ENCODE measurements at regions not wholly inside any gene's neighbourhood (a gene's known extent, or its start where the extent isn't known, plus 50 kb on each side); places are given as distances from the start of the nearest gene placed in this dataset.

DNA sequence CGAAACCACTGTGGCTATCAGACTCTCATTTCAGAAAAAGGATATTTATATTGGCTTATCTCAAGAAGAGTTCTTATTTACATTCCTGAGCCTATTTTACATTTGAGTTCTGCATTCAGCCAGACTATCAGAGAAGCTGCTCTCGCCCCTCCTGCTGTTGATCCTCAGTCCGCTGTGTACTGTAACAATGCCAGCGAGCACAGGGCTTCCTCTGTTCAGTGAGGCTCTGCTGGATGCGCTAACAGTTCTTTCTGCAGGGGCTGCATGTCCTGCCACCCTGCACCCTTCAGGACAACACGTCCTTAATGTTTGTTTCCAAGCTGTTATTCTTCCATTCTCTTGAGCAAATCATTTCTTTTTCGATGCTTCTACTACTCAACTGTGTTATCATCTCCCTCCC is 463.7 kb upstream of the SGCG start (continued):
- TF ChIP-seq, protein P1, sequence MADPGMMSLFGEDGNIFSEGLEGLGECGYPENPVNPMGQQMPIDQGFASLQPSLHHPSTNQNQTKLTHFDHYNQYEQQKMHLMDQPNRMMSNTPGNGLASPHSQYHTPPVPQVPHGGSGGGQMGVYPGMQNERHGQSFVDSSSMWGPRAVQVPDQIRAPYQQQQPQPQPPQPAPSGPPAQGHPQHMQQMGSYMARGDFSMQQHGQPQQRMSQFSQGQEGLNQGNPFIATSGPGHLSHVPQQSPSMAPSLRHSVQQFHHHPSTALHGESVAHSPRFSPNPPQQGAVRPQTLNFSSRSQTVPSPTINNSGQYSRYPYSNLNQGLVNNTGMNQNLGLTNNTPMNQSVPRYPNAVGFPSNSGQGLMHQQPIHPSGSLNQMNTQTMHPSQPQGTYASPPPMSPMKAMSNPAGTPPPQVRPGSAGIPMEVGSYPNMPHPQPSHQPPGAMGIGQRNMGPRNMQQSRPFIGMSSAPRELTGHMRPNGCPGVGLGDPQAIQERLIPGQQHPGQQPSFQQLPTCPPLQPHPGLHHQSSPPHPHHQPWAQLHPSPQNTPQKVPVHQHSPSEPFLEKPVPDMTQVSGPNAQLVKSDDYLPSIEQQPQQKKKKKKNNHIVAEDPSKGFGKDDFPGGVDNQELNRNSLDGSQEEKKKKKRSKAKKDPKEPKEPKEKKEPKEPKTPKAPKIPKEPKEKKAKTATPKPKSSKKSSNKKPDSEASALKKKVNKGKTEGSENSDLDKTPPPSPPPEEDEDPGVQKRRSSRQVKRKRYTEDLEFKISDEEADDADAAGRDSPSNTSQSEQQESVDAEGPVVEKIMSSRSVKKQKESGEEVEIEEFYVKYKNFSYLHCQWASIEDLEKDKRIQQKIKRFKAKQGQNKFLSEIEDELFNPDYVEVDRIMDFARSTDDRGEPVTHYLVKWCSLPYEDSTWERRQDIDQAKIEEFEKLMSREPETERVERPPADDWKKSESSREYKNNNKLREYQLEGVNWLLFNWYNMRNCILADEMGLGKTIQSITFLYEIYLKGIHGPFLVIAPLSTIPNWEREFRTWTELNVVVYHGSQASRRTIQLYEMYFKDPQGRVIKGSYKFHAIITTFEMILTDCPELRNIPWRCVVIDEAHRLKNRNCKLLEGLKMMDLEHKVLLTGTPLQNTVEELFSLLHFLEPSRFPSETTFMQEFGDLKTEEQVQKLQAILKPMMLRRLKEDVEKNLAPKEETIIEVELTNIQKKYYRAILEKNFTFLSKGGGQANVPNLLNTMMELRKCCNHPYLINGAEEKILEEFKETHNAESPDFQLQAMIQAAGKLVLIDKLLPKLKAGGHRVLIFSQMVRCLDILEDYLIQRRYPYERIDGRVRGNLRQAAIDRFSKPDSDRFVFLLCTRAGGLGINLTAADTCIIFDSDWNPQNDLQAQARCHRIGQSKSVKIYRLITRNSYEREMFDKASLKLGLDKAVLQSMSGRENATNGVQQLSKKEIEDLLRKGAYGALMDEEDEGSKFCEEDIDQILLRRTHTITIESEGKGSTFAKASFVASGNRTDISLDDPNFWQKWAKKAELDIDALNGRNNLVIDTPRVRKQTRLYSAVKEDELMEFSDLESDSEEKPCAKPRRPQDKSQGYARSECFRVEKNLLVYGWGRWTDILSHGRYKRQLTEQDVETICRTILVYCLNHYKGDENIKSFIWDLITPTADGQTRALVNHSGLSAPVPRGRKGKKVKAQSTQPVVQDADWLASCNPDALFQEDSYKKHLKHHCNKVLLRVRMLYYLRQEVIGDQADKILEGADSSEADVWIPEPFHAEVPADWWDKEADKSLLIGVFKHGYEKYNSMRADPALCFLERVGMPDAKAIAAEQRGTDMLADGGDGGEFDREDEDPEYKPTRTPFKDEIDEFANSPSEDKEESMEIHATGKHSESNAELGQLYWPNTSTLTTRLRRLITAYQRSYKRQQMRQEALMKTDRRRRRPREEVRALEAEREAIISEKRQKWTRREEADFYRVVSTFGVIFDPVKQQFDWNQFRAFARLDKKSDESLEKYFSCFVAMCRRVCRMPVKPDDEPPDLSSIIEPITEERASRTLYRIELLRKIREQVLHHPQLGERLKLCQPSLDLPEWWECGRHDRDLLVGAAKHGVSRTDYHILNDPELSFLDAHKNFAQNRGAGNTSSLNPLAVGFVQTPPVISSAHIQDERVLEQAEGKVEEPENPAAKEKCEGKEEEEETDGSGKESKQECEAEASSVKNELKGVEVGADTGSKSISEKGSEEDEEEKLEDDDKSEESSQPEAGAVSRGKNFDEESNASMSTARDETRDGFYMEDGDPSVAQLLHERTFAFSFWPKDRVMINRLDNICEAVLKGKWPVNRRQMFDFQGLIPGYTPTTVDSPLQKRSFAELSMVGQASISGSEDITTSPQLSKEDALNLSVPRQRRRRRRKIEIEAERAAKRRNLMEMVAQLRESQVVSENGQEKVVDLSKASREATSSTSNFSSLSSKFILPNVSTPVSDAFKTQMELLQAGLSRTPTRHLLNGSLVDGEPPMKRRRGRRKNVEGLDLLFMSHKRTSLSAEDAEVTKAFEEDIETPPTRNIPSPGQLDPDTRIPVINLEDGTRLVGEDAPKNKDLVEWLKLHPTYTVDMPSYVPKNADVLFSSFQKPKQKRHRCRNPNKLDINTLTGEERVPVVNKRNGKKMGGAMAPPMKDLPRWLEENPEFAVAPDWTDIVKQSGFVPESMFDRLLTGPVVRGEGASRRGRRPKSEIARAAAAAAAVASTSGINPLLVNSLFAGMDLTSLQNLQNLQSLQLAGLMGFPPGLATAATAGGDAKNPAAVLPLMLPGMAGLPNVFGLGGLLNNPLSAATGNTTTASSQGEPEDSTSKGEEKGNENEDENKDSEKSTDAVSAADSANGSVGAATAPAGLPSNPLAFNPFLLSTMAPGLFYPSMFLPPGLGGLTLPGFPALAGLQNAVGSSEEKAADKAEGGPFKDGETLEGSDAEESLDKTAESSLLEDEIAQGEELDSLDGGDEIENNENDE (IDR thresholded peaks at IDR 0.05; ENCODE audit: insufficient replicate concordance, low read length), result no peak
- no peak for TF ChIP-seq POLR2A (IDR thresholded peaks at IDR 0.05; ENCODE audit: control extremely low read depth in 1 of 2, low read depth in 2 of 2, low read length in 2 of 2)
- TF ChIP-seq HDAC6 (IDR thresholded peaks at IDR 0.05; ENCODE audit: low read depth, low read length), result no peak
- no peak for TF ChIP-seq SIN3A (conservative IDR thresholded peaks at IDR 0.05 in 1 of 2, IDR thresholded peaks at IDR 0.05 in 1 of 2; ENCODE audit: low read depth in 1 of 2, low read length in 2 of 2)
- no peak for TF ChIP-seq FOSL1 (IDR thresholded peaks at IDR 0.05; ENCODE audit: insufficient read depth, low read depth, low read length)
- no peak for TF ChIP-seq SP1 (IDR thresholded peaks at IDR 0.05; ENCODE audit: low read depth, low read length)
- TF ChIP-seq NANOG (IDR thresholded peaks at IDR 0.05; ENCODE audit: insufficient read depth, low read depth, low read length, poor library complexity, severe bottlenecking), result no peak
- TF ChIP-seq TEAD4 (IDR thresholded peaks at IDR 0.05; ENCODE audit: low read depth, low read length), result no peak
- TF ChIP-seq EP300 (IDR thresholded peaks at IDR 0.05; ENCODE audit: borderline replicate concordance in 1 of 2, low read depth in 2 of 2, low read length in 2 of 2), result no peak
- TF ChIP-seq KDM4A (IDR thresholded peaks at IDR 0.05; ENCODE audit: low read depth, low read length, severe bottlenecking), result no peak
- no peak for TF ChIP-seq SIRT6 (IDR thresholded peaks at IDR 0.05; ENCODE audit: low read length)
- no peak for TF ChIP-seq RFX5 (IDR thresholded peaks at IDR 0.05; ENCODE audit: borderline replicate concordance, low read depth, low read length)
